Tibial nerve (tissue), 4 donors: ENCODE measurements at regions not wholly inside any gene's neighbourhood (a gene's known extent, or its start where the extent isn't known, plus 50 kb on each side); places are given as distances from the start of the nearest gene placed in this dataset.

Source experiments
- CTCF ChIP-seq, 5 experiments: fragments of 200-600 bp in 3 of 5; fragments of 450-650 bp in 2 of 5; sonication (generic) in 3 of 5; IDR thresholded peaks; one replicate each; pipeline ENCODE4 v1.5.1; 2016 to 2019; ENCODE audit warnings: antibody characterized with exemption in 5 of 5, mild to moderate bottlenecking in 3 of 5, moderate library complexity in 2 of 5
- EP300 ChIP-seq, 2 donors: sonication (generic); formaldehyde crosslinking; IDR thresholded peaks; one replicate each; pipeline ENCODE4 v1.6.1; 2017; ENCODE audit warnings: antibody characterized with exemption in 2 of 2, mild to moderate bottlenecking in 1 of 2
- POLR2A ChIP-seq, 2 donors: fragments of 450-650 bp; IDR thresholded peaks; one replicate each; pipeline ENCODE4 v1.6.1; 2017; ENCODE audit warnings: antibody characterized with exemption in 2 of 2, mild to moderate bottlenecking in 2 of 2, moderate library complexity in 2 of 2

- TF ChIP-seq CTCF (IDR thresholded peaks at IDR 0.05) (no peak), EP300 (IDR thresholded peaks at IDR 0.05) (no peak), POLR2A (IDR thresholded peaks at IDR 0.05) (no peak)
Observed at GRCh38 chr11:96483374-96483955, 93.7 kb downstream of the JRKL start.
